HepG2 (cell line): ENCODE measurements at regions not wholly inside any gene's neighbourhood (a gene's known extent, or its start where the extent isn't known, plus 50 kb on each side); places are given as distances from the start of the nearest gene placed in this dataset.

Experiments used
- ATAC-seq: fragments of 200-7000 bp; cut with Tn5 transposase; 3 replicates; pipeline ENCODE4 v1.9.1; 2020; ENCODE audit warnings: mild to moderate bottlenecking, moderate library complexity
- BruUV-seq: library from RNA; stranded (reverse); fragments of 400-500 nt; replicated peaks from 2 replicates; lab custom pipeline; 2021; lab: Mats Ljungman, UMichigan
- CTCF ChIA-PET: fragments of 300-600 bp; formaldehyde crosslinking; extraction: SDS; loops from one replicate; lab custom pipeline; 2021; ENCODE audit warnings: low total read pairs, inconsistent platforms, low intra/inter-chr PET ratio; lab: Yijun Ruan, JAX
- POLR2A ChIA-PET: fragments of 350-600 bp; sonication (Branson Sonifier 250); formaldehyde crosslinking; loops from one replicate; lab custom pipeline; 2020; ENCODE audit warnings: antibody characterized with exemption, inconsistent platforms; lab: Yijun Ruan, JAX
- DNase-seq: peaks from one replicate; pipeline ENCODE4 v3.0.0-alpha.2; 2015; ENCODE audit warnings: low spot score
- FAIRE-seq: peaks from 3 replicates; lab custom pipeline; 2011; peaks lifted over from hg19 to GRCh38; lab: Jason Lieb, UNC
- H2AFZ ChIP-seq: one replicate; pipeline ENCODE4 v1.6.1; 2011; ENCODE audit warnings: low read length, inconsistent platforms
- H3K27ac ChIP-seq: fragments of 300-600 bp; 3 replicates; pipeline ENCODE4 v1.8.0; 2011; ENCODE audit warnings: mixed run types, mild to moderate bottlenecking, mixed read lengths, low read length, inconsistent platforms; ENCODE audit not compliant: insufficient read depth; ENCODE audit errors: extremely low read length
- H3K27me3 ChIP-seq, 2 experiments: fragments of 200-600 bp in 1 of 2; 2 replicates in 1 of 2; 3 replicates in 1 of 2; pipeline versions ENCODE4 v1.6.0 to v1.8.0; 2011; ENCODE audit warnings: low read length in 2 of 2, mild to moderate bottlenecking in 2 of 2, moderate library complexity in 2 of 2, inconsistent platforms in 1 of 2; ENCODE audit not compliant: insufficient read depth in 2 of 2, control insufficient read depth in 1 of 2
- H3K36me3 ChIP-seq, 2 experiments: fragments of 200-600 bp in 1 of 2; replicated peaks in 1 of 2; 2 replicates in 1 of 2; 3 replicates in 1 of 2; pipeline versions ENCODE4 v1.5.1 to v1.8.0; 2011; ENCODE audit warnings: low read length in 2 of 2, inconsistent platforms in 1 of 2; ENCODE audit not compliant: insufficient read depth in 2 of 2, control insufficient read depth in 1 of 2
- H3K4me1 ChIP-seq: 2 replicates; pipeline ENCODE4 v1.5.1; 2012; ENCODE audit warnings: low read length, inconsistent platforms; ENCODE audit not compliant: insufficient read depth
- H3K4me2 ChIP-seq: 2 replicates; pipeline ENCODE4 v1.6.0; 2011; ENCODE audit warnings: low read depth, low read length, inconsistent platforms
- H3K4me3 ChIP-seq, 3 experiments: fragments of 200-600 bp in 1 of 3; sonication (generic), shearing (Covaris generic) in 1 of 3; replicated peaks in 1 of 3; 2 replicates each; pipeline ENCODE4 v1.5.1; 2011 to 2016; ENCODE audit warnings: low read length in 3 of 3, inconsistent platforms in 2 of 3, low read depth in 2 of 3, mild to moderate bottlenecking in 2 of 3, control low read depth in 1 of 3, mixed read lengths in 1 of 3; ENCODE audit not compliant: insufficient read depth in 1 of 3
- H3K79me2 ChIP-seq: one replicate; pipeline ENCODE4 v1.6.1; 2011; ENCODE audit warnings: low read length, inconsistent platforms; ENCODE audit not compliant: insufficient read depth
- H3K9ac ChIP-seq: 2 replicates; pipeline ENCODE4 v1.6.0; 2011; ENCODE audit warnings: mild to moderate bottlenecking, low read depth, low read length, inconsistent platforms; ENCODE audit not compliant: insufficient read depth
- H3K9me3 ChIP-seq: 2 replicates; pipeline ENCODE4 v1.5.1; 2012; ENCODE audit warnings: mild to moderate bottlenecking, low read length
- H4K20me1 ChIP-seq: 2 replicates; pipeline ENCODE4 v1.6.0; 2011; ENCODE audit warnings: inconsistent platforms, mild to moderate bottlenecking, low read length, moderate library complexity; ENCODE audit not compliant: insufficient read depth
- ATF6 ChIP-seq: sonication (generic); formaldehyde crosslinking; conservative IDR thresholded peaks from 2 replicates; pipeline ENCODE4 v1.4.0; 2020; ENCODE audit warnings: missing genetic modification reagents
- BHLHE40 ChIP-seq: IDR thresholded peaks from 2 replicates; pipeline ENCODE4 v1.6.1; 2011; ENCODE audit warnings: low read length, improper control_type of control experiment
- GRHL1 ChIP-seq: sonication (generic); formaldehyde crosslinking; conservative IDR thresholded peaks from 2 replicates; pipeline ENCODE4 v1.8.0; 2022; ENCODE audit warnings: missing genetic modification reagents
- KDM3A ChIP-seq: IDR thresholded peaks from 2 replicates; pipeline ENCODE4 v1.6.1; 2018; ENCODE audit warnings: low read depth, missing compliant biosample characterization
- NCOA5 ChIP-seq: sonication (generic); formaldehyde crosslinking; IDR thresholded peaks from 2 replicates; pipeline ENCODE4 v1.4.0; 2020; ENCODE audit warnings: missing genetic modification reagents
- PHF20 ChIP-seq: sonication (generic); formaldehyde crosslinking; IDR thresholded peaks from 2 replicates; pipeline ENCODE4 v1.5.0; 2020; ENCODE audit warnings: mild to moderate bottlenecking, missing genetic modification reagents
- POLR2AphosphoS2 ChIP-seq: IDR thresholded peaks from 2 replicates; pipeline ENCODE4 v1.6.1; 2011; ENCODE audit warnings: low read depth, low read length, improper control_type of control experiment
- PRPF4 ChIP-seq: fragments of 200-400 bp; formaldehyde crosslinking; IDR thresholded peaks from 2 replicates; pipeline ENCODE4 v1.6.1; 2016; ENCODE audit warnings: low read length, low read depth; ENCODE audit not compliant: poor library complexity, severe bottlenecking
- RELA ChIP-seq: sonication (generic); formaldehyde crosslinking; IDR thresholded peaks from 2 replicates; pipeline ENCODE4 v1.4.0; 2020; ENCODE audit warnings: missing genetic modification reagents
- RFX3 ChIP-seq: IDR thresholded peaks from 2 replicates; pipeline ENCODE4 v1.6.1; 2016; ENCODE audit warnings: missing biosample characterization, missing genetic modification reagents
- SOX6 ChIP-seq, 2 experiments: fragments of 450-650 bp in 1 of 2; sonication (generic) in 1 of 2; formaldehyde crosslinking in 1 of 2; IDR thresholded peaks; 2 replicates each; pipeline versions ENCODE4 v1.4.0 to v1.6.1; 2017 to 2020; ENCODE audit warnings: antibody characterized with exemption in 1 of 2, mild to moderate bottlenecking in 1 of 2, missing genetic modification reagents in 1 of 2
- ZNF503 ChIP-seq: sonication (generic); formaldehyde crosslinking; IDR thresholded peaks from 2 replicates; pipeline ENCODE4 v1.4.0; 2020; ENCODE audit warnings: missing genetic modification reagents
- ZNF607 ChIP-seq: sonication (generic); formaldehyde crosslinking; IDR thresholded peaks from 2 replicates; pipeline ENCODE4 v1.5.1; 2020; ENCODE audit warnings: missing genetic modification reagents, mild to moderate bottlenecking, borderline replicate concordance
- ZNF788 ChIP-seq: sonication (generic); formaldehyde crosslinking; IDR thresholded peaks from 2 replicates; pipeline ENCODE4 v1.5.0; 2020; ENCODE audit warnings: mild to moderate bottlenecking, missing genetic modification reagents, borderline replicate concordance
- WGBS: methylation state at CpG from one replicate; pipeline ENCODE4 v1.1.6; 2017; ENCODE audit warnings: low lambda C conversion rate; 5-methylcytosine and 5-hydroxymethylcytosine counted together
- in situ Hi-C: cut with HindIII; loops from 2 replicates; pipeline ENCODE4 v1.10.0; 2017; ENCODE audit warnings: low pct_unique_long_range_greater_than_20kb; ENCODE audit not compliant: extremely low pct_ligation_motif_present
- intact Hi-C: fragments of 100-400 bp; cut with micrococcal nuclease; formaldehyde crosslinking; loops from one replicate; pipeline ENCODE4 v1.10.0; 2022; ENCODE audit not compliant: unreplicated experiment

- Histone ChIP-seq H3K9me3 (no peaks in the 10 kb centered on the region), H3K9ac (no peak overlapping the region), H3K4me1 (no peaks in the 10 kb centered on the region), H3K36me3 (no peaks in the 10 kb centered on the region), H3K4me3 (no peak overlapping the region), H3K4me2 (no peak overlapping the region), H4K20me1 (no peaks in the 10 kb centered on the region), H3K27ac (no peak overlapping the region), H3K79me2 (no peaks in the 10 kb centered on the region), H3K27me3 (0 out of 5 replicates have a peak, but pooled peaks cover 0 to 1% of the 10 kb centered on the region in 2 experiments), H2AFZ (no peak overlapping the region)
- intact Hi-C loops, result no loop called here
- ChIA-PET CTCF (no interaction called here), POLR2A (no interaction called here)
- WGBS, result 0% methylated on average over 2 of the region's 2 CpGs
- in situ Hi-C loops, result no loop called here
- FAIRE-seq (no peak), ATAC-seq (no peak), DNase-seq (no peak)
- no peak for TF ChIP-seq BHLHE40
- no peak for TF ChIP-seq GRHL1
- no peak for TF ChIP-seq PRPF4
- TF ChIP-seq PHF20 (CRISPR knock-in tag), result no peak
- TF ChIP-seq RELA (CRISPR knock-in tag), result no peak
- TF ChIP-seq RFX3 (CRISPR knock-in tag), result no peak
- no peak for TF ChIP-seq ZNF607
- no peak for TF ChIP-seq KDM3A (CRISPR knock-in tag)
- no peak for TF ChIP-seq ZNF788 (CRISPR knock-in tag)
- no peak for TF ChIP-seq ZNF503 (CRISPR knock-in tag)
- no peak for TF ChIP-seq POLR2AphosphoS2
- no peak for TF ChIP-seq NCOA5
- no peak for TF ChIP-seq ATF6 (CRISPR knock-in tag)
- TF ChIP-seq SOX6 (IDR thresholded peaks at IDR 0.05), result no peak
- TF ChIP-seq SOX6 (CRISPR knock-in tag; IDR thresholded peaks at IDR 0.05), result no peak
- no TSS peak for BruUV-seq
These were observed 215.0 kb upstream of the LRIG1 start for GRCh38 chr3:66715806-66716205.
